ENCODE measurements at regions not wholly inside any gene's neighbourhood (a gene's known extent, or its start where the extent isn't known, plus 50 kb on each side); places are given as distances from the start of the nearest gene placed in this dataset.

- no peak for TF ChIP-seq CTCF (IDR thresholded peaks at IDR 0.05)
- H3K4me1 Mint-ChIP-seq (ENCODE audit: low read depth): no peaks in the 10 kb centered on the region
- ChIA-PET CTCF (no interaction called here), POLR2A (no interaction called here)
- H3K27me3 Mint-ChIP-seq: peaks cover 18% of the 10 kb centered on the region
- intact Hi-C loops (cut with micrococcal nuclease): no loop called here
- ATAC-seq (no peak), DNase-seq (no peak)
- H3K4me3 Mint-ChIP-seq: no peak overlapping the region
- no peaks in the 10 kb centered on the region for H3K9me3 Mint-ChIP-seq
- no peaks in the 10 kb centered on the region for H3K36me3 Mint-ChIP-seq (ENCODE audit: low read depth)
- no peak overlapping the region for H3K27ac Mint-ChIP-seq
Measured at GRCh38 chr2:45072064-45072861, 63.0 kb upstream of the SIX2 start.

- Mint-ChIP-seq H3K4me3 (no peak overlapping the region), H3K4me1 (ENCODE audit: low read depth) (no peaks in the 10 kb centered on the region), H3K9me3 (no peaks in the 10 kb centered on the region), H3K36me3 (ENCODE audit: low read depth) (no peaks in the 10 kb centered on the region), H3K27me3 (peaks cover 18% of the 10 kb centered on the region), H3K27ac (no peak overlapping the region)
- ATAC-seq (no peak), DNase-seq (no peak)
- TF ChIP-seq CTCF (IDR thresholded peaks at IDR 0.05): no peak
- intact Hi-C loops (cut with micrococcal nuclease): no loop called here
- CTCF ChIA-PET: no interaction called here
- POLR2A ChIA-PET: no interaction called here
Measured at GRCh38 chr2:45070113-45070652, 60.9 kb upstream of the SIX2 start.

- Mint-ChIP-seq H3K27ac (no peak overlapping the region), H3K27me3 (peaks cover 18% of the 10 kb centered on the region), H3K9me3 (no peaks in the 10 kb centered on the region), H3K4me1 (ENCODE audit: low read depth) (no peaks in the 10 kb centered on the region), H3K36me3 (ENCODE audit: low read depth) (no peaks in the 10 kb centered on the region), H3K4me3 (no peak overlapping the region)
- intact Hi-C loops (cut with micrococcal nuclease): no loop called here
- ATAC-seq: no peak
- ChIA-PET CTCF (interaction anchor here (1.2 kb wide), 1 partner anchor 42 kb away, joined by 3 read pairs; no protein-coding TSS in a partner anchor), POLR2A (no interaction called here)
- no peak for TF ChIP-seq CTCF (IDR thresholded peaks at IDR 0.05)
- DNase-seq: no peak
Measured at GRCh38 chr2:45069684-45070083, 60.4 kb upstream of the SIX2 start.

- Mint-ChIP-seq H3K27me3 (peaks cover 15% of the 10 kb centered on the region), H3K4me1 (ENCODE audit: low read depth) (no peaks in the 10 kb centered on the region), H3K9me3 (no peaks in the 10 kb centered on the region), H3K27ac (no peak overlapping the region), H3K4me3 (no peak overlapping the region), H3K36me3 (ENCODE audit: low read depth) (no peaks in the 10 kb centered on the region)
- ChIA-PET POLR2A (no interaction called here), CTCF (interaction anchor here (0.7 to 1.2 kb wide), 2 partner anchors 43 to 425 kb away, joined by 3 read pairs; no protein-coding TSS in a partner anchor)
- intact Hi-C loops (cut with micrococcal nuclease): no loop called here
- DNase-seq: no peak
- no peak for ATAC-seq
- TF ChIP-seq CTCF (IDR thresholded peaks at IDR 0.05): no peak
Measured at GRCh38 chr2:45068571-45069140, 59.4 kb upstream of the SIX2 start.
